ENCODE measurements at regions not wholly inside any gene's neighbourhood (a gene's known extent, or its start where the extent isn't known, plus 50 kb on each side); places are given as distances from the start of the nearest gene placed in this dataset.

DNA sequence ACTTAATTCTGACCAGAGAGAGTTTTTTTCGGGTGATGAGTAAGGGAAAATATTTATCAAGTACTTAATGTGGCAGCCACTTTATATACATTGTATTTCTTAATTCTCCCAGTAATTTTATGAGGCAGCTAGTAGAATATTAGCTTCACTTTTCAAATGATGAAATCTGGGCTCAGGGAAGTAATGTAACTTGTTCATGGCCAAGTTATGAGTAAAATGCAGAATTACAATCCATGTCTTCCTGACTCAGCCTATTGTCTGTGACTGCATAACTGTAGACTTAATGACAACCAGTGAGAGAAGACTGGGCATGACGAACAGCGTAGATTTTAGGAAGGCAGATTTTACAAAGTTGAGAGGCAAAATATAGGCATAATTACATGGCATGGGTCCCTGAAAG is 106.7 kb upstream of the MIS18BP1 start:
- no peak overlapping the region for H3K27ac ChIP-seq (ENCODE audit: insufficient read depth, low read depth, low read length)
- no peak for TF ChIP-seq POLR2A (IDR thresholded peaks at IDR 0.05; ENCODE audit: low read depth, low read length)
- no peak for TF ChIP-seq POLR2AphosphoS5 (IDR thresholded peaks at IDR 0.05; ENCODE audit: insufficient read depth, low read depth, low read length)
- no peak for TF ChIP-seq EZH2 (IDR thresholded peaks at IDR 0.05; ENCODE audit: borderline replicate concordance, low read depth, low read length, severe bottlenecking)
- TF ChIP-seq, protein P1, sequence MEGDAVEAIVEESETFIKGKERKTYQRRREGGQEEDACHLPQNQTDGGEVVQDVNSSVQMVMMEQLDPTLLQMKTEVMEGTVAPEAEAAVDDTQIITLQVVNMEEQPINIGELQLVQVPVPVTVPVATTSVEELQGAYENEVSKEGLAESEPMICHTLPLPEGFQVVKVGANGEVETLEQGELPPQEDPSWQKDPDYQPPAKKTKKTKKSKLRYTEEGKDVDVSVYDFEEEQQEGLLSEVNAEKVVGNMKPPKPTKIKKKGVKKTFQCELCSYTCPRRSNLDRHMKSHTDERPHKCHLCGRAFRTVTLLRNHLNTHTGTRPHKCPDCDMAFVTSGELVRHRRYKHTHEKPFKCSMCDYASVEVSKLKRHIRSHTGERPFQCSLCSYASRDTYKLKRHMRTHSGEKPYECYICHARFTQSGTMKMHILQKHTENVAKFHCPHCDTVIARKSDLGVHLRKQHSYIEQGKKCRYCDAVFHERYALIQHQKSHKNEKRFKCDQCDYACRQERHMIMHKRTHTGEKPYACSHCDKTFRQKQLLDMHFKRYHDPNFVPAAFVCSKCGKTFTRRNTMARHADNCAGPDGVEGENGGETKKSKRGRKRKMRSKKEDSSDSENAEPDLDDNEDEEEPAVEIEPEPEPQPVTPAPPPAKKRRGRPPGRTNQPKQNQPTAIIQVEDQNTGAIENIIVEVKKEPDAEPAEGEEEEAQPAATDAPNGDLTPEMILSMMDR (IDR thresholded peaks at IDR 0.05; ENCODE audit: extremely low read depth in 1 of 2, insufficient read depth in 1 of 2, low read depth in 1 of 2, low read length in 2 of 2), result no peak
- dilution Hi-C loops (cut with MboI; ENCODE audit: extremely low pct_ligation_motif_present, low sequenced_read_pairs) (no loop called here), intact Hi-C loops (cut with micrococcal nuclease) (no loop called here)
- H3K27me3 ChIP-seq (ENCODE audit: control insufficient read depth in 2 of 2, insufficient read depth in 2 of 2, low read length in 2 of 2), result no peaks in the 10 kb centered on the region
- no peaks in the 10 kb centered on the region for H3K79me2 ChIP-seq (ENCODE audit: control insufficient read depth, insufficient read depth, low read length)
- H3K9me3 ChIP-seq (replicated peaks; ENCODE audit: control insufficient read depth, insufficient read depth, low read length), result no peaks in the 10 kb centered on the region
- no peak overlapping the region for H3K4me3 ChIP-seq (replicated peaks in 1 of 3; ENCODE audit: insufficient read depth in 1 of 3, low read depth in 1 of 3, low read length in 3 of 3)
- H3K9ac ChIP-seq (replicated peaks; ENCODE audit: extremely low read depth, insufficient read depth, low read length), result no peak overlapping the region
- DNase-seq (ENCODE audit: low read depth, low spot score) (no peak), FAIRE-seq (no peak)
- no peak overlapping the region for H3K4me2 ChIP-seq (ENCODE audit: insufficient read depth, low read length)
- H4K20me1 ChIP-seq (replicated peaks; ENCODE audit: control insufficient read depth, extremely low read depth, insufficient read depth, low read length), result no peaks in the 10 kb centered on the region
- no peaks in the 10 kb centered on the region for H3K36me3 ChIP-seq (ENCODE audit: control insufficient read depth in 2 of 2, extremely low read depth in 1 of 2, insufficient read depth in 2 of 2, low read length in 2 of 2)
- no peaks in the 10 kb centered on the region for H3K4me1 ChIP-seq (ENCODE audit: control insufficient read depth, extremely low read depth, insufficient read depth, low read length)
- BruUV-seq (replicated peaks), result no TSS peak
- ChIA-PET CTCF (no interaction called here), POLR2A (no interaction called here)
- no peaks in the 10 kb centered on the region for H3K9me1 ChIP-seq (replicated peaks; ENCODE audit: control insufficient read depth, extremely low read depth, insufficient read depth, low read length)
- no peak overlapping the region for H2AFZ ChIP-seq (ENCODE audit: low read depth, low read length)

DNA sequence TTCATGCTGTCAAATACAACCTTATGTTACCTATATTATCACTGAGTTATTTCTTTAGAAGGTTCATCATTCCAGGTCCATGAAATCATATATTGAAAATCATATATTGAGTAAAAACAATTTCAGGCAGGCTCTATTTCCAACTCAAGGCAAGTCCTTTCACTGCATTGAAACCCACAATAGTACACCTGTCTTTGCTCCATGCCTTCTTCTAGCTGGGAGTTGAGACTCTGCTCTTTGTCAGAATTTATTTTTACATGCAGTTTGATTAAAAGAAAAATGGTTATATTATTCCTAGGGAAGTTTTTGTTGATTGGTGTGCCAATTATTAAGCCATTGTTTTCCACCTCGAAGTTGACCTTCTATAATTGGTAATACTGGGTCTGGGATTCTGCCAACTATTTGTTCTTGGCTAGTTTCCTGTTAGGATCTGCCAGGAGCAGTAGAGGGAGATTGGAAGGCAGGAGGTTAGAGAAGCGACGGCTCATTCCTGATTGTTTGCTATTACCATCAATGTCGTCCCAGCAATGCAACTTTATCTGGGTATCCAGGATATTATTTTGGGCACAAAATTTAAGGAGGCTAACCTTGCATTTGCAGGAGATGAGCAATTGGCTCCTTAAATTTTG is 79.5 kb upstream of the MIS18BP1 start:
- H3K79me2 ChIP-seq (ENCODE audit: control insufficient read depth, insufficient read depth, low read length), result no peaks in the 10 kb centered on the region
- no TSS peak for BruUV-seq (replicated peaks)
- ChIA-PET CTCF (no interaction called here), POLR2A (no interaction called here)
- no peak overlapping the region for H3K27ac ChIP-seq (ENCODE audit: insufficient read depth, low read depth, low read length)
- FAIRE-seq (no peak), DNase-seq (ENCODE audit: low read depth, low spot score) (peak; percentile 3)
- H3K9me1 ChIP-seq (replicated peaks; ENCODE audit: control insufficient read depth, extremely low read depth, insufficient read depth, low read length), result no peaks in the 10 kb centered on the region
- dilution Hi-C loops (cut with MboI; ENCODE audit: extremely low pct_ligation_motif_present, low sequenced_read_pairs), result no loop called here
- H3K9me3 ChIP-seq (replicated peaks; ENCODE audit: control insufficient read depth, insufficient read depth, low read length), result no peaks in the 10 kb centered on the region
- no peaks in the 10 kb centered on the region for H3K36me3 ChIP-seq (ENCODE audit: control insufficient read depth in 2 of 2, extremely low read depth in 1 of 2, insufficient read depth in 2 of 2, low read length in 2 of 2)
- H3K9ac ChIP-seq (replicated peaks; ENCODE audit: extremely low read depth, insufficient read depth, low read length), result no peak overlapping the region
- no peaks in the 10 kb centered on the region for H4K20me1 ChIP-seq (replicated peaks; ENCODE audit: control insufficient read depth, extremely low read depth, insufficient read depth, low read length)
- no peak overlapping the region for H3K4me3 ChIP-seq (replicated peaks in 1 of 3; ENCODE audit: insufficient read depth in 1 of 3, low read depth in 1 of 3, low read length in 3 of 3)
- intact Hi-C loops (cut with micrococcal nuclease), result no loop called here
- H3K4me2 ChIP-seq (ENCODE audit: insufficient read depth, low read length), result no peak overlapping the region
- H2AFZ ChIP-seq (ENCODE audit: low read depth, low read length), result no peak overlapping the region
- no peaks in the 10 kb centered on the region for H3K4me1 ChIP-seq (ENCODE audit: control insufficient read depth, extremely low read depth, insufficient read depth, low read length)
- TF ChIP-seq, protein P2, sequence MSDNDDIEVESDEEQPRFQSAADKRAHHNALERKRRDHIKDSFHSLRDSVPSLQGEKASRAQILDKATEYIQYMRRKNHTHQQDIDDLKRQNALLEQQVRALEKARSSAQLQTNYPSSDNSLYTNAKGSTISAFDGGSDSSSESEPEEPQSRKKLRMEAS (IDR thresholded peaks at IDR 0.05; ENCODE audit: insufficient read depth, insufficient read length), result no peak
- TF ChIP-seq GATA2 (IDR thresholded peaks at IDR 0.05; ENCODE audit: insufficient read depth, insufficient read length, low read depth, low read length) (no peak), POLR2A (IDR thresholded peaks at IDR 0.05; ENCODE audit: low read depth, low read length) (no peak), FOS (IDR thresholded peaks at IDR 0.05; ENCODE audit: borderline replicate concordance, insufficient read depth, low read length) (no peak), EZH2 (IDR thresholded peaks at IDR 0.05; ENCODE audit: borderline replicate concordance, low read depth, low read length, severe bottlenecking) (no peak), JUN (IDR thresholded peaks at IDR 0.05; ENCODE audit: borderline replicate concordance, insufficient read depth, insufficient read length, low read depth) (no peak), MYC (IDR thresholded peaks at IDR 0.05; ENCODE audit: low read depth, low read length) (no peak), POLR2AphosphoS5 (IDR thresholded peaks at IDR 0.05; ENCODE audit: insufficient read depth, low read depth, low read length) (no peak)
- TF ChIP-seq, protein P1 (IDR thresholded peaks at IDR 0.05; ENCODE audit: extremely low read depth in 1 of 2, insufficient read depth in 1 of 2, low read depth in 1 of 2, low read length in 2 of 2), result no peak
- no peaks in the 10 kb centered on the region for H3K27me3 ChIP-seq (ENCODE audit: control insufficient read depth in 2 of 2, insufficient read depth in 2 of 2, low read length in 2 of 2)

All from endothelial cell of umbilical vein (primary cell).